Astrocyte (in vitro differentiated cells and primary cell): ENCODE measurements at regions not wholly inside any gene's neighbourhood (a gene's known extent, or its start where the extent isn't known, plus 50 kb on each side); places are given as distances from the start of the nearest gene placed in this dataset.
"Not testable (repeated sequence)": the region's sequence is repeated elsewhere in the genome, so short reads cannot be mapped to it uniquely, and the experiment has no call there.

Experiments used
- DNase-seq: peaks from one replicate; pipeline ENCODE4 v3.0.0-alpha.2; 2010; ENCODE audit warnings: low read depth
- FAIRE-seq: peaks from 2 replicates; lab custom pipeline; 2011; peaks lifted over from hg19 to GRCh38; lab: Jason Lieb, UNC
- H2AFZ ChIP-seq: 2 replicates; pipeline ENCODE4 v1.6.0; 2012; ENCODE audit warnings: low read depth, low read length, inconsistent platforms
- H3K27ac ChIP-seq: 2 replicates; pipeline ENCODE4 v1.5.1; 2011; ENCODE audit warnings: low read depth, low read length, inconsistent platforms
- H3K27me3 ChIP-seq: 2 replicates; pipeline ENCODE4 v1.6.0; 2011; ENCODE audit warnings: low read length, inconsistent platforms; ENCODE audit not compliant: insufficient read depth
- H3K36me3 ChIP-seq: 2 replicates; pipeline ENCODE4 v1.5.1; 2011; ENCODE audit warnings: low read length, inconsistent platforms; ENCODE audit not compliant: insufficient read depth
- H3K4me1 ChIP-seq: 2 replicates; pipeline ENCODE4 v1.5.1; 2011; ENCODE audit warnings: low read length, inconsistent platforms; ENCODE audit not compliant: insufficient read depth
- H3K4me2 ChIP-seq: 2 replicates; pipeline ENCODE4 v1.6.0; 2012; ENCODE audit warnings: low read length, inconsistent platforms
- H3K4me3 ChIP-seq: 2 replicates; pipeline ENCODE4 v1.5.1; 2011; ENCODE audit warnings: low read depth, mild to moderate bottlenecking, low read length, inconsistent platforms; ENCODE audit not compliant: insufficient read depth
- H3K79me2 ChIP-seq: 2 replicates; pipeline ENCODE4 v1.6.0; 2012; ENCODE audit warnings: mild to moderate bottlenecking, low read length, inconsistent platforms; ENCODE audit not compliant: insufficient read depth
- H3K9ac ChIP-seq: 2 replicates; pipeline ENCODE4 v1.6.0; 2012; ENCODE audit warnings: mild to moderate bottlenecking, low read length, inconsistent platforms
- H3K9me3 ChIP-seq: 2 replicates; pipeline ENCODE4 v1.5.1; 2012; ENCODE audit warnings: low read depth, mild to moderate bottlenecking, low read length, inconsistent platforms; ENCODE audit not compliant: insufficient read depth
- H4K20me1 ChIP-seq: 2 replicates; pipeline ENCODE4 v1.6.0; 2012; ENCODE audit warnings: low read length, inconsistent platforms; ENCODE audit not compliant: insufficient read depth
- H3K27ac Mint-ChIP-seq: one replicate; pipeline ENCODE4 v1.8.0; 2021; ENCODE audit warnings: mild to moderate bottlenecking, mixed read lengths; ENCODE audit not compliant: unreplicated experiment
- H3K27me3 Mint-ChIP-seq: one replicate; pipeline ENCODE4 v1.8.0; 2021; ENCODE audit warnings: low read depth, mixed read lengths; ENCODE audit not compliant: unreplicated experiment
- H3K36me3 Mint-ChIP-seq: one replicate; pipeline ENCODE4 v1.8.0; 2021; ENCODE audit warnings: low read depth, mixed read lengths; ENCODE audit not compliant: unreplicated experiment
- H3K4me1 Mint-ChIP-seq: one replicate; pipeline ENCODE4 v1.8.0; 2021; ENCODE audit warnings: low read depth, mixed read lengths; ENCODE audit not compliant: unreplicated experiment
- H3K4me3 Mint-ChIP-seq: one replicate; pipeline ENCODE4 v1.8.0; 2021; ENCODE audit warnings: mild to moderate bottlenecking, moderate library complexity, mixed read lengths; ENCODE audit not compliant: unreplicated experiment
- H3K9me3 Mint-ChIP-seq: one replicate; pipeline ENCODE4 v1.8.0; 2021; ENCODE audit warnings: mild to moderate bottlenecking, mixed read lengths; ENCODE audit not compliant: unreplicated experiment
- CTCF ChIP-seq: IDR thresholded peaks from 2 replicates; pipeline ENCODE4 v1.5.1; 2011; ENCODE audit warnings: low read depth, mild to moderate bottlenecking, inconsistent platforms, low read length, moderate library complexity; ENCODE audit not compliant: insufficient read depth
- EZH2 ChIP-seq: IDR thresholded peaks from 2 replicates; pipeline ENCODE4 v1.6.1; 2012; ENCODE audit warnings: mild to moderate bottlenecking, low read length, inconsistent platforms; ENCODE audit not compliant: insufficient read depth

- FAIRE-seq, result no peak
- H3K9ac ChIP-seq, result no peak overlapping the region
- no peaks in the 10 kb centered on the region for H4K20me1 ChIP-seq
- no peak for DNase-seq
- Mint-ChIP-seq H3K27me3 (no peaks in the 10 kb centered on the region), H3K4me3 (no peak overlapping the region), H3K4me1 (no peaks in the 10 kb centered on the region), H3K36me3 (no peaks in the 10 kb centered on the region), H3K27ac (no peak overlapping the region), H3K9me3 (no peaks in the 10 kb centered on the region)
- H3K79me2 ChIP-seq, result no peaks in the 10 kb centered on the region
- no peaks in the 10 kb centered on the region for H3K9me3 ChIP-seq
- no peak overlapping the region for H2AFZ ChIP-seq
- no peak overlapping the region for H3K4me3 ChIP-seq
- H3K36me3 ChIP-seq, result no peaks in the 10 kb centered on the region
- H3K27me3 ChIP-seq, result no peaks in the 10 kb centered on the region
- H3K4me1 ChIP-seq, result no peaks in the 10 kb centered on the region
- TF ChIP-seq CTCF, result no peak
- TF ChIP-seq EZH2, result no peak
- H3K27ac ChIP-seq, result no peak overlapping the region
- no peak overlapping the region for H3K4me2 ChIP-seq
These were observed 621.1 kb upstream of the LRFN5 start for GRCh38 chr14:40985584-40985983.

GRCh38 chr14:40983604-40984003, 623.1 kb upstream of the LRFN5 start:
- Mint-ChIP-seq H3K36me3 (no peaks in the 10 kb centered on the region), H3K27me3 (no peaks in the 10 kb centered on the region), H3K4me3 (no peak overlapping the region), H3K27ac (no peak overlapping the region), H3K9me3 (no peaks in the 10 kb centered on the region), H3K4me1 (no peaks in the 10 kb centered on the region)
- Histone ChIP-seq H4K20me1 (no peaks in the 10 kb centered on the region), H2AFZ (no peak overlapping the region), H3K9me3 (no peaks in the 10 kb centered on the region), H3K4me3 (no peak overlapping the region), H3K4me2 (no peak overlapping the region), H3K27me3 (no peaks in the 10 kb centered on the region), H3K79me2 (no peaks in the 10 kb centered on the region), H3K36me3 (no peaks in the 10 kb centered on the region), H3K4me1 (no peaks in the 10 kb centered on the region), H3K9ac (no peak overlapping the region), H3K27ac (no peak overlapping the region)
- TF ChIP-seq EZH2, result no peak
- DNase-seq, result peak; percentile 28
- FAIRE-seq, result no peak

GRCh38 chr14:40981247-40981646, 625.4 kb upstream of the LRFN5 start:
- no peaks in the 10 kb centered on the region for H3K9me3 Mint-ChIP-seq
- FAIRE-seq, result no peak
- Histone ChIP-seq H3K4me2 (no peak overlapping the region), H2AFZ (no peak overlapping the region), H4K20me1 (no peaks in the 10 kb centered on the region), H3K79me2 (no peaks in the 10 kb centered on the region), H3K4me1 (no peaks in the 10 kb centered on the region), H3K27ac (no peak overlapping the region), H3K9ac (no peak overlapping the region), H3K9me3 (no peaks in the 10 kb centered on the region), H3K4me3 (no peak overlapping the region), H3K36me3 (no peaks in the 10 kb centered on the region), H3K27me3 (no peaks in the 10 kb centered on the region)
- no peak for DNase-seq
- H3K27me3 Mint-ChIP-seq, result no peaks in the 10 kb centered on the region
- H3K36me3 Mint-ChIP-seq, result no peaks in the 10 kb centered on the region
- no peak overlapping the region for H3K4me3 Mint-ChIP-seq
- H3K4me1 Mint-ChIP-seq, result no peaks in the 10 kb centered on the region
- H3K27ac Mint-ChIP-seq, result no peak overlapping the region
- TF ChIP-seq CTCF (no peak), EZH2 (no peak)

GRCh38 chr14:40960257-40960656, 646.4 kb upstream of the LRFN5 start:
- not testable (repeated sequence) for H3K4me2 ChIP-seq, H3K9ac ChIP-seq, H3K27ac Mint-ChIP-seq, H3K4me3 Mint-ChIP-seq, H3K27me3 Mint-ChIP-seq, H3K4me1 ChIP-seq, H3K36me3 Mint-ChIP-seq, DNase-seq, H3K79me2 ChIP-seq, H3K27ac ChIP-seq, H3K4me3 ChIP-seq, H3K4me1 Mint-ChIP-seq, H4K20me1 ChIP-seq, H2AFZ ChIP-seq, H3K27me3 ChIP-seq, H3K9me3 ChIP-seq, FAIRE-seq, H3K36me3 ChIP-seq
- peaks cover 11% of the 10 kb centered on the region for H3K9me3 Mint-ChIP-seq
